ENCODE measurements at regions not wholly inside any gene's neighbourhood (a gene's known extent, or its start where the extent isn't known, plus 50 kb on each side); places are given as distances from the start of the nearest gene placed in this dataset.
"Not testable (repeated sequence)": the region's sequence is repeated elsewhere in the genome, so short reads cannot be mapped to it uniquely, and the experiment has no call there.

- H3K27ac ChIP-seq (ENCODE audit: control insufficient read depth, insufficient read depth, low read length): no peak overlapping the region
- no peak for FAIRE-seq
- no peak overlapping the region for H3K9ac ChIP-seq (ENCODE audit: control insufficient read depth, extremely low read depth, insufficient read depth, low read length)
- no peak for DNase-seq (ENCODE audit: low read depth, low spot score)
- H3K4me2 ChIP-seq (ENCODE audit: control insufficient read depth, extremely low read depth, insufficient read depth, low read depth, low read length): no peak overlapping the region
- no peaks in the 10 kb centered on the region for H3K36me3 ChIP-seq (ENCODE audit: control insufficient read depth in 2 of 2, extremely low read depth in 1 of 2, insufficient read depth in 2 of 2, low read length in 2 of 2)
- H4K20me1 ChIP-seq (ENCODE audit: control insufficient read depth, extremely low read depth, insufficient read depth, low read length): no peaks in the 10 kb centered on the region
- dilution Hi-C loops (cut with MboI; ENCODE audit: extremely low pct_ligation_motif_present, low sequenced_read_pairs): no loop called here
- H3K9me3 ChIP-seq (ENCODE audit: control insufficient read depth, low read depth, low read length): no peaks in the 10 kb centered on the region
- H2AFZ ChIP-seq (ENCODE audit: control insufficient read depth, low read length): no peak overlapping the region
- no peak overlapping the region for H3K4me3 ChIP-seq (ENCODE audit: control insufficient read depth in 2 of 3, extremely low read depth in 1 of 3, insufficient read depth in 2 of 3, low read depth in 1 of 3, low read length in 3 of 3)
- H3K79me2 ChIP-seq (ENCODE audit: control insufficient read depth, insufficient read depth, low read length): no peaks in the 10 kb centered on the region
- no peaks in the 10 kb centered on the region for H3K4me1 ChIP-seq (ENCODE audit: control insufficient read depth, extremely low read depth, insufficient read depth, low read length)
- TF ChIP-seq EZH2 (IDR thresholded peaks at IDR 0.05; ENCODE audit: low read length) (no peak), CTCF (optimal IDR thresholded peaks at IDR 0.05 in 1 of 3, IDR thresholded peaks at IDR 0.05 in 1 of 3, conservative IDR thresholded peaks at IDR 0.05 in 1 of 3; ENCODE audit: extremely low read depth in 1 of 3, insufficient read depth in 2 of 3, low read length in 3 of 3) (no peak)
- no peaks in the 10 kb centered on the region for H3K9me1 ChIP-seq (ENCODE audit: control insufficient read depth, extremely low read depth, insufficient read depth, low read length)
- H3K27me3 ChIP-seq (ENCODE audit: control insufficient read depth, extremely low read depth, insufficient read depth, low read length): no peaks in the 10 kb centered on the region
These were observed 698.7 kb upstream of the ANO3 start for GRCh38 chr11:25633230-25633629.

GRCh38 chr11:25649220-25649619 lies 682.7 kb upstream of the ANO3 start:
- FAIRE-seq; H3K4me3 ChIP-seq (ENCODE audit: control insufficient read depth in 2 of 3, extremely low read depth in 1 of 3, insufficient read depth in 2 of 3, low read depth in 1 of 3, low read length in 3 of 3); H3K4me2 ChIP-seq (ENCODE audit: control insufficient read depth, extremely low read depth, insufficient read depth, low read depth, low read length); H3K4me1 ChIP-seq (ENCODE audit: control insufficient read depth, extremely low read depth, insufficient read depth, low read length); H3K9me3 ChIP-seq (ENCODE audit: control insufficient read depth, low read depth, low read length); H3K79me2 ChIP-seq (ENCODE audit: control insufficient read depth, insufficient read depth, low read length); H3K27me3 ChIP-seq (ENCODE audit: control insufficient read depth, extremely low read depth, insufficient read depth, low read length); H3K9ac ChIP-seq (ENCODE audit: control insufficient read depth, extremely low read depth, insufficient read depth, low read length); H3K9me1 ChIP-seq (ENCODE audit: control insufficient read depth, extremely low read depth, insufficient read depth, low read length); H3K27ac ChIP-seq (ENCODE audit: control insufficient read depth, insufficient read depth, low read length); H2AFZ ChIP-seq (ENCODE audit: control insufficient read depth, low read length); H4K20me1 ChIP-seq (ENCODE audit: control insufficient read depth, extremely low read depth, insufficient read depth, low read length); H3K36me3 ChIP-seq (ENCODE audit: control insufficient read depth in 2 of 2, extremely low read depth in 1 of 2, insufficient read depth in 2 of 2, low read length in 2 of 2); dilution Hi-C loops (cut with MboI; ENCODE audit: extremely low pct_ligation_motif_present, low sequenced_read_pairs); DNase-seq (ENCODE audit: low read depth, low spot score): not testable (repeated sequence)

GRCh38 chr11:25650319-25650718 lies 681.6 kb upstream of the ANO3 start:
- H3K36me3 ChIP-seq (ENCODE audit: control insufficient read depth in 2 of 2, extremely low read depth in 1 of 2, insufficient read depth in 2 of 2, low read length in 2 of 2): no peaks in the 10 kb centered on the region
- no peaks in the 10 kb centered on the region for H3K79me2 ChIP-seq (ENCODE audit: control insufficient read depth, insufficient read depth, low read length)
- no peak overlapping the region for H3K27ac ChIP-seq (ENCODE audit: control insufficient read depth, insufficient read depth, low read length)
- FAIRE-seq (no peak), DNase-seq (ENCODE audit: low read depth, low spot score) (no peak)
- no peak overlapping the region for H2AFZ ChIP-seq (ENCODE audit: control insufficient read depth, low read length)
- no peak overlapping the region for H3K9ac ChIP-seq (ENCODE audit: control insufficient read depth, extremely low read depth, insufficient read depth, low read length)
- no peaks in the 10 kb centered on the region for H3K9me3 ChIP-seq (ENCODE audit: control insufficient read depth, low read depth, low read length)
- H3K27me3 ChIP-seq (ENCODE audit: control insufficient read depth, extremely low read depth, insufficient read depth, low read length): no peaks in the 10 kb centered on the region
- no peak for TF ChIP-seq CTCF (optimal IDR thresholded peaks at IDR 0.05 in 1 of 3, IDR thresholded peaks at IDR 0.05 in 1 of 3, conservative IDR thresholded peaks at IDR 0.05 in 1 of 3; ENCODE audit: extremely low read depth in 1 of 3, insufficient read depth in 2 of 3, low read length in 3 of 3)
- TF ChIP-seq EZH2 (IDR thresholded peaks at IDR 0.05; ENCODE audit: low read length): no peak
- no peaks in the 10 kb centered on the region for H3K4me1 ChIP-seq (ENCODE audit: control insufficient read depth, extremely low read depth, insufficient read depth, low read length)
- no peaks in the 10 kb centered on the region for H4K20me1 ChIP-seq (ENCODE audit: control insufficient read depth, extremely low read depth, insufficient read depth, low read length)
- no peak overlapping the region for H3K4me3 ChIP-seq (ENCODE audit: control insufficient read depth in 2 of 3, extremely low read depth in 1 of 3, insufficient read depth in 2 of 3, low read depth in 1 of 3, low read length in 3 of 3)
- H3K4me2 ChIP-seq (ENCODE audit: control insufficient read depth, extremely low read depth, insufficient read depth, low read depth, low read length): no peak overlapping the region
- no peaks in the 10 kb centered on the region for H3K9me1 ChIP-seq (ENCODE audit: control insufficient read depth, extremely low read depth, insufficient read depth, low read length)
- dilution Hi-C loops (cut with MboI; ENCODE audit: extremely low pct_ligation_motif_present, low sequenced_read_pairs): no loop called here

Data from keratinocyte (primary cell).